ENCODE measurements at regions not wholly inside any gene's neighbourhood (a gene's known extent, or its start where the extent isn't known, plus 50 kb on each side); places are given as distances from the start of the nearest gene placed in this dataset.

DNA sequence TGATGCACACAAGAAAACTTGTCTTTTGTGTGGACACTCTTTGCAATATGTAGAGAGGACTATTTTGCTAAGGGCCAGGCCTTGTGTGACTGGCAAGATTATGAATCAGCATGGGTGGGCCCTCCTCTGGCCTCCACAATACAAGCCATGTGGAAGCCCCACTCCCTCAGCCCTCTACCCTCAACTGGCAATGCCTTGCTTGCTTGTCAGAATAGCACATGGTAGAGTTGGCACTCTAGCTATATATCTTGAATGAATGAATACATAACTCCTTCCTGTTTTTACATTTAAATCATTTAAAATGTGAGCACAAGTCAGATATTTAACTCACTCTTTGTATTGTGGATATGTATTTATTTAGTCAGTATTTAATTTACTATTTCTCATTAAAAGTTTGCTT lies 805.4 kb upstream of the GYPC start:
- Histone ChIP-seq H3K4me1 (replicated peaks; ENCODE audit: insufficient read depth) (no peaks in the 10 kb centered on the region), H4K20me1 (ENCODE audit: insufficient read depth) (no peaks in the 10 kb centered on the region), H3K4me3 (no peak overlapping the region), H3K9me3 (ENCODE audit: insufficient read depth, low read depth) (no peaks in the 10 kb centered on the region), H3K27me3 (ENCODE audit: insufficient read depth, low read depth) (no peaks in the 10 kb centered on the region), H3K79me2 (ENCODE audit: low read depth) (no peaks in the 10 kb centered on the region), H3K4me2 (no peak overlapping the region), H3K27ac (no peak overlapping the region), H3K9me2 (ENCODE audit: insufficient read depth) (no peaks in the 10 kb centered on the region), H2AFZ (no peak overlapping the region), H3K36me3 (ENCODE audit: low read depth) (no peaks in the 10 kb centered on the region), H3F3A (ENCODE audit: insufficient read depth, low read depth) (no peaks in the 10 kb centered on the region)
- POLR2A ChIA-PET (ENCODE audit: unreplicated experiment), result no interaction called here
- CTCF ChIA-PET, result no interaction called here
- no peak for TF ChIP-seq EZH2 (IDR thresholded peaks at IDR 0.05; ENCODE audit: low read depth)
- TF ChIP-seq, protein P1, sequence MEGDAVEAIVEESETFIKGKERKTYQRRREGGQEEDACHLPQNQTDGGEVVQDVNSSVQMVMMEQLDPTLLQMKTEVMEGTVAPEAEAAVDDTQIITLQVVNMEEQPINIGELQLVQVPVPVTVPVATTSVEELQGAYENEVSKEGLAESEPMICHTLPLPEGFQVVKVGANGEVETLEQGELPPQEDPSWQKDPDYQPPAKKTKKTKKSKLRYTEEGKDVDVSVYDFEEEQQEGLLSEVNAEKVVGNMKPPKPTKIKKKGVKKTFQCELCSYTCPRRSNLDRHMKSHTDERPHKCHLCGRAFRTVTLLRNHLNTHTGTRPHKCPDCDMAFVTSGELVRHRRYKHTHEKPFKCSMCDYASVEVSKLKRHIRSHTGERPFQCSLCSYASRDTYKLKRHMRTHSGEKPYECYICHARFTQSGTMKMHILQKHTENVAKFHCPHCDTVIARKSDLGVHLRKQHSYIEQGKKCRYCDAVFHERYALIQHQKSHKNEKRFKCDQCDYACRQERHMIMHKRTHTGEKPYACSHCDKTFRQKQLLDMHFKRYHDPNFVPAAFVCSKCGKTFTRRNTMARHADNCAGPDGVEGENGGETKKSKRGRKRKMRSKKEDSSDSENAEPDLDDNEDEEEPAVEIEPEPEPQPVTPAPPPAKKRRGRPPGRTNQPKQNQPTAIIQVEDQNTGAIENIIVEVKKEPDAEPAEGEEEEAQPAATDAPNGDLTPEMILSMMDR (conservative IDR thresholded peaks at IDR 0.05), result no peak
- intact Hi-C loops (cut with micrococcal nuclease; ENCODE audit: unreplicated experiment), result no loop called here
- BruUV-seq (replicated peaks), result no TSS peak
- DNase-seq, result no peak

DNA sequence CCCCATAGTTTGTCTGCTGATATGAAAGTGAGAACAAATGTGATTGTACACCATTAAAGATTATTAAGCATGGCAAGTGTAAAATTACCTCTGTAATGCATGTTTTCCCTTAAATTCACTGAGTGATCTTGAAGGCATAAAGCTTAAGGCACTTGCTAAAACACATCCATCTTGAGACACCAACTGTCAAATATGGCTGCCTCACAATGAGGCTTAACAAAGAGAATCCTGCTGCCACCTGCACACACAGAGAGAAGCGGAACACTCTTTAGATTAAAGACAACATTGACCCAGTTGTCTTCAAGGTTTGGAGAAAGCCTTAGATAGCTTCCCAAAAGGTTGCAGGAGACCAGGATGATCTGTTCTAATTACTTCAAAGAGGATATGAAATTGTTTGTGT lies 803.6 kb upstream of the GYPC start:
- Histone ChIP-seq H2AFZ (no peak overlapping the region), H3F3A (ENCODE audit: insufficient read depth, low read depth) (no peaks in the 10 kb centered on the region), H3K36me3 (ENCODE audit: low read depth) (no peaks in the 10 kb centered on the region), H3K4me1 (replicated peaks; ENCODE audit: insufficient read depth) (no peaks in the 10 kb centered on the region), H4K20me1 (ENCODE audit: insufficient read depth) (no peaks in the 10 kb centered on the region), H3K27me3 (ENCODE audit: insufficient read depth, low read depth) (no peaks in the 10 kb centered on the region), H3K4me2 (no peak overlapping the region), H3K9me3 (ENCODE audit: insufficient read depth, low read depth) (no peaks in the 10 kb centered on the region), H3K79me2 (ENCODE audit: low read depth) (no peaks in the 10 kb centered on the region), H3K4me3 (no peak overlapping the region), H3K27ac (no peak overlapping the region), H3K9me2 (ENCODE audit: insufficient read depth) (no peaks in the 10 kb centered on the region)
- no peak for DNase-seq
- no peak for TF ChIP-seq EZH2 (IDR thresholded peaks at IDR 0.05; ENCODE audit: low read depth)
- TF ChIP-seq, protein P1 (conservative IDR thresholded peaks at IDR 0.05), result no peak
- no TSS peak for BruUV-seq (replicated peaks)
- ChIA-PET POLR2A (ENCODE audit: unreplicated experiment) (no interaction called here), CTCF (no interaction called here)
- intact Hi-C loops (cut with micrococcal nuclease; ENCODE audit: unreplicated experiment), result no loop called here

DNA sequence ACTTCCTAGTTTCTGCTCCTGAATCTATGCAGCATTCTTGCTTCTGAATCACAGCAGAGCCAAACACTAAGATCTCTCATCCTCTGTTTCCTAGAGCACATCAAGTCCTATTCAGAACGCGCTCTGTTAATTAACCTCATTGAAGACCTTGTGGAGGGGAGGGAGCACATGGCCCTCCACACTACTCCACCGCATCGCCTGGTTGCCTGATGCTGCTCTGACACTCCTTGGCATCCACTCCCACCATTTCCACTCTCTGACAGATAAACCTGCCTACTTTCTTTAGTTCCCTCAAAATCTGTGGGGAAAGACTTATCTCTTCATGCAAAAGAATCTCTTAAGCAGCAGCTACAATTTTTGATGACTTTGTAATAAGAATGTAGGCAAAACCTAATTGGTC lies 802.3 kb upstream of the GYPC start:
- Histone ChIP-seq H3K27me3 (ENCODE audit: insufficient read depth, low read depth) (no peaks in the 10 kb centered on the region), H3K27ac (no peak overlapping the region), H3K4me1 (replicated peaks; ENCODE audit: insufficient read depth) (no peaks in the 10 kb centered on the region), H4K20me1 (ENCODE audit: insufficient read depth) (no peaks in the 10 kb centered on the region), H2AFZ (no peak overlapping the region), H3F3A (ENCODE audit: insufficient read depth, low read depth) (no peaks in the 10 kb centered on the region), H3K9me3 (ENCODE audit: insufficient read depth, low read depth) (no peaks in the 10 kb centered on the region), H3K4me3 (no peak overlapping the region), H3K79me2 (ENCODE audit: low read depth) (no peaks in the 10 kb centered on the region), H3K36me3 (ENCODE audit: low read depth) (no peaks in the 10 kb centered on the region), H3K4me2 (no peak overlapping the region), H3K9me2 (ENCODE audit: insufficient read depth) (no peaks in the 10 kb centered on the region)
- ChIA-PET CTCF (no interaction called here), POLR2A (ENCODE audit: unreplicated experiment) (no interaction called here)
- no TSS peak for BruUV-seq (replicated peaks)
- TF ChIP-seq, protein P1 (conservative IDR thresholded peaks at IDR 0.05), result no peak
- no peak for TF ChIP-seq EZH2 (IDR thresholded peaks at IDR 0.05; ENCODE audit: low read depth)
- intact Hi-C loops (cut with micrococcal nuclease; ENCODE audit: unreplicated experiment), result no loop called here
- DNase-seq, result no peak

Measured in PC-9 (cell line).